KMS-11 (cell line): ENCODE measurements at regions not wholly inside any gene's neighbourhood (a gene's known extent, or its start where the extent isn't known, plus 50 kb on each side); places are given as distances from the start of the nearest gene placed in this dataset.
A peak's percentile ranks its signal among the peaks of the same experiment; 100 is the strongest.

Experiments
- H2AFZ ChIP-seq: fragments of 200-600 bp; sonication (generic); 2 replicates; pipeline ENCODE4 v1.6.1; 2016; ENCODE audit warnings: antibody characterized with exemption, mixed run types, low read depth
- H3K27ac ChIP-seq: fragments of 200-600 bp; sonication (generic); 2 replicates; pipeline ENCODE4 v1.6.1; 2016; ENCODE audit warnings: mild to moderate bottlenecking, mixed run types
- H3K27me3 ChIP-seq: fragments of 200-600 bp; sonication (generic); 2 replicates; pipeline ENCODE4 v1.6.1; 2017; ENCODE audit warnings: mild to moderate bottlenecking, low read depth, mixed run types, moderate library complexity; ENCODE audit not compliant: insufficient read depth
- H3K36me3 ChIP-seq: fragments of 200-600 bp; sonication (generic); 2 replicates; pipeline ENCODE4 v1.6.1; 2017; ENCODE audit warnings: mild to moderate bottlenecking, mixed run types; ENCODE audit not compliant: insufficient read depth
- H3K4me1 ChIP-seq: fragments of 200-600 bp; sonication (generic); 2 replicates; pipeline ENCODE4 v1.6.1; 2016; ENCODE audit warnings: mild to moderate bottlenecking, low read depth, mixed run types; ENCODE audit not compliant: poor library complexity, severe bottlenecking
- H3K4me2 ChIP-seq: fragments of 200-600 bp; sonication (generic); 2 replicates; pipeline ENCODE4 v1.7.0; 2016; ENCODE audit warnings: mild to moderate bottlenecking, mixed run types
- H3K4me3 ChIP-seq: fragments of 200-600 bp; sonication (generic); IDR thresholded peaks from 2 replicates; pipeline ENCODE4 v1.6.1; 2017; ENCODE audit warnings: low read depth, low read length, mixed read lengths; ENCODE audit not compliant: insufficient read depth
- H3K79me2 ChIP-seq: fragments of 200-600 bp; sonication (generic); 2 replicates; pipeline ENCODE4 v1.6.1; 2016; ENCODE audit warnings: low read depth, mixed run types; ENCODE audit not compliant: insufficient read depth
- H3K9ac ChIP-seq: fragments of 200-600 bp; sonication (generic); 2 replicates; pipeline ENCODE4 v1.6.1; 2016; ENCODE audit warnings: mild to moderate bottlenecking, mixed run types
- H4K20me1 ChIP-seq: fragments of 200-600 bp; sonication (generic); 2 replicates; pipeline ENCODE4 v1.6.1; 2016; ENCODE audit warnings: mild to moderate bottlenecking, mixed run types; ENCODE audit not compliant: insufficient read depth
- TF ChIP-seq, protein P1 (sequence below): fragments of 200-600 bp; sonication (generic); conservative IDR thresholded peaks from 2 replicates; pipeline ENCODE4 v1.6.1; 2017; ENCODE audit warnings: low read depth, mild to moderate bottlenecking, antibody characterized with exemption, low read length, moderate library complexity, mixed read lengths

DNA sequence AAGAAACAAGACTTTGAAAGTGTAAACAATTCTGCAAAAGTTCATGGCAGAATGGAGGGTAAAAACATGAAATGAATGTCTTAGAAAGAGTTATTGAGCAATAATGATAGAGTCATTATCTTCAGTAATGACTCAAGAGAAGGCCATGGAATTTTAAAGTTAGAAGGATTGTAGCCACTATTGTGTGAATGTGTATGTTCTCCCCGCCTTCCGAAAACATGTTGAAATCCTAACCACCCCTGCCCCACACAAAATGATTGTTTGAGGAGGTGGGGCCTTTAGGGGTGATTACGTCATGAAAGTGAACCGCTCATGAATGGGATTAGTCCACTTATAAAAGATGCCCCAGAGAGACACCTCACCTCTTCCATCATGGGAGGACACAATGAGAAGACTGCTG lies 93.8 kb upstream of the CCDC190 start:
- Histone ChIP-seq H3K36me3 (no peaks in the 10 kb centered on the region), H3K4me3 (no peak overlapping the region), H3K27ac (no peak overlapping the region), H3K4me2 (no peak overlapping the region), H3K27me3 (no peaks in the 10 kb centered on the region), H3K79me2 (no peaks in the 10 kb centered on the region), H2AFZ (no peak overlapping the region), H3K4me1 (peaks cover 27% of the 10 kb centered on the region), H4K20me1 (no peaks in the 10 kb centered on the region), H3K9ac (no peak overlapping the region)
- TF ChIP-seq, protein P1, sequence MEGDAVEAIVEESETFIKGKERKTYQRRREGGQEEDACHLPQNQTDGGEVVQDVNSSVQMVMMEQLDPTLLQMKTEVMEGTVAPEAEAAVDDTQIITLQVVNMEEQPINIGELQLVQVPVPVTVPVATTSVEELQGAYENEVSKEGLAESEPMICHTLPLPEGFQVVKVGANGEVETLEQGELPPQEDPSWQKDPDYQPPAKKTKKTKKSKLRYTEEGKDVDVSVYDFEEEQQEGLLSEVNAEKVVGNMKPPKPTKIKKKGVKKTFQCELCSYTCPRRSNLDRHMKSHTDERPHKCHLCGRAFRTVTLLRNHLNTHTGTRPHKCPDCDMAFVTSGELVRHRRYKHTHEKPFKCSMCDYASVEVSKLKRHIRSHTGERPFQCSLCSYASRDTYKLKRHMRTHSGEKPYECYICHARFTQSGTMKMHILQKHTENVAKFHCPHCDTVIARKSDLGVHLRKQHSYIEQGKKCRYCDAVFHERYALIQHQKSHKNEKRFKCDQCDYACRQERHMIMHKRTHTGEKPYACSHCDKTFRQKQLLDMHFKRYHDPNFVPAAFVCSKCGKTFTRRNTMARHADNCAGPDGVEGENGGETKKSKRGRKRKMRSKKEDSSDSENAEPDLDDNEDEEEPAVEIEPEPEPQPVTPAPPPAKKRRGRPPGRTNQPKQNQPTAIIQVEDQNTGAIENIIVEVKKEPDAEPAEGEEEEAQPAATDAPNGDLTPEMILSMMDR, result no peak

DNA sequence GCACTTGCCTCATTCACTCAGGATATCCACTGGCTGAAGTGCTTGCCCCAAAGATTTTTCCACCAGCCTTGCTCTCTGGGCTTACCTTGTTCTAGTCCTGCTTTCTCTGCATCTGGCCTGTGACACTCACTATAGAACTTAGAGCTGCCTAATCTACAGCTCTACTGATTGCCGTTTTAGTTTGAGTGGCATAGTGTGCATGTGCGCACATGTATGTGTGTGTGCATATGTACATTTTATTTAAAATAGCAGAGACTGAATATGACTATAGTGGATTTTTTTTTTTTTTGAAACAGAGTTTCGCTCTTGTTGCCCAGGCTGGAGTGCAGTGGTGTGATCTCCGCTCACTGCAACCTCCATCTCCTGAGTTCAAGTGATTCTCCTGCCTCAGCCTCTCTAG lies 92.0 kb upstream of the CCDC190 start:
- Histone ChIP-seq H4K20me1 (no peaks in the 10 kb centered on the region), H3K27ac (no peak overlapping the region), H3K27me3 (no peaks in the 10 kb centered on the region), H3K4me2 (no peak overlapping the region), H3K4me3 (no peak overlapping the region), H2AFZ (no peak overlapping the region), H3K4me1 (peaks cover 27% of the 10 kb centered on the region), H3K9ac (no peak overlapping the region), H3K36me3 (no peaks in the 10 kb centered on the region), H3K79me2 (no peaks in the 10 kb centered on the region)
- TF ChIP-seq, protein P1, result no peak

DNA sequence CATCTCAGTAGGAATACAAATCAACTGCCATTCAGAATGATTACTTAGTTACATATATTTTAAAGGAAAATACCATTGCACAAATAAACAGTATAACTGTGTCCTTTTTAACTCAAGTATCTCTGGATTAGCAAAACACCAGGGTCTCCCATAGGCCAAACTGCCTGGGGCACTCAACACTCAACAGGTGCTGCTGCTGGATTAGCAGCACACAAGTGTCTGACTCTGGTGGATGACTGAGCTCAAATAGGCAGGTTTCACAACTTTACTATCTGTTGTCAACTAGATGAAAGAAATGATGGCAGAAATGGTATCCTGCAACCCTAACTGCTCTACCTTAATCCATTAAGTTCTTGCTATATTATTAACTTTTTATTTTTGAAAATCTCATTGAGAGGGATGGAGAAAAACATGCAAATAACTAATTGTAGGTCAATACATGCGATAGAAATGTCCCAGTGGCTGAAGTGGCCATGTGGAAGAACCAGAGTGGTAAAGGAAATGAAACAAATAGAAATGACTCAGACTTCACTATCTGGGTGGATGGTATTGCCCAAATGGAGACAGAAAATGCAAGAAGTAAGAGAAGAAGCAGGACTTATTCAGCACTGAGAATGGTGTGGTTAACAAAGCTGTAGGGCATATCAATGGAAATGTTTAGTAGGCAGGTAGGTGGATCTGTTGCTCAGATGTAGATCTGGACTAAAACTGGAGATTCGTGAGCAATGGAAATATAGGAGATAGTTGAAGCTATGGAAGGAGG lies 90.8 kb upstream of the CCDC190 start:
- Histone ChIP-seq H4K20me1 (no peaks in the 10 kb centered on the region), H3K4me1 (peaks cover 27% of the 10 kb centered on the region), H3K27ac (peak overlapping the region; percentile 34; the same call in 1 of the 2 replicates), H3K79me2 (no peaks in the 10 kb centered on the region), H3K4me2 (peak overlapping the region; percentile 27; the same call in 1 of the 2 replicates), H3K27me3 (no peaks in the 10 kb centered on the region), H2AFZ (peak overlapping the region; percentile 11; the same call in 1 of the 2 replicates), H3K4me3 (no peak overlapping the region), H3K36me3 (no peaks in the 10 kb centered on the region), H3K9ac (no peak overlapping the region)
- TF ChIP-seq, protein P1, result no peak

DNA sequence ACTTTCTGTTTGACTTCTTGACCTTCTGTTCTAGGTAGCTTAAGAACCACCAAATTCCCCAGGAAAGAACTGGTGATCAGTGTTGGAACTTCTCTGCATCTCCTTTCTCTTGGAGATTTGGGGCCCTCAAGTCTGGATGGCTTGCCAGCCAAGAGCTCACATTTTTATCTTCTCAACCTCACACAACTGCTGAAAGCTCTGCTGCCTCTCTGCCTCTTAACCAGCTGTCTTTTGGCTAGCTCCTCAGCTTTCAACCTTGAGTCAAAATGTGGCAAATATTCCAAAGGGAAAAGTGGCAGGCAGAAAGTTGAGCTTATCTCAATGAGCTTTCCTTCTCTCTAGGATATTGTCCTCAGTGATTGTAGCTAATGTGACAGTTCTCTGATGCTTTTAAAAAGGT lies 89.2 kb upstream of the CCDC190 start:
- H3K4me3 ChIP-seq, result no peak overlapping the region
- H4K20me1 ChIP-seq, result no peaks in the 10 kb centered on the region; the same call in 1 of the 2 replicates
- TF ChIP-seq, protein P1, result no peak
- H3K4me2 ChIP-seq, result no peak overlapping the region
- H3K27me3 ChIP-seq, result no peaks in the 10 kb centered on the region
- no peaks in the 10 kb centered on the region for H3K36me3 ChIP-seq
- no peak overlapping the region for H3K27ac ChIP-seq
- no peaks in the 10 kb centered on the region for H3K79me2 ChIP-seq
- no peak overlapping the region for H3K9ac ChIP-seq
- no peak overlapping the region for H2AFZ ChIP-seq
- H3K4me1 ChIP-seq, result peaks cover 27% of the 10 kb centered on the region
